Sigmoid colon (tissue), 4 donors: ENCODE measurements at regions not wholly inside any gene's neighbourhood (a gene's known extent, or its start where the extent isn't known, plus 50 kb on each side); places are given as distances from the start of the nearest gene placed in this dataset.

ENCODE experiments used
- EP300 ChIP-seq, 4 donors: sonication (generic); formaldehyde crosslinking; IDR thresholded peaks; one replicate each; pipeline ENCODE4 v1.6.1; 2017; ENCODE audit warnings: antibody characterized with exemption in 4 of 4
- POLR2A ChIP-seq, 2 donors: fragments of 450-650 bp; IDR thresholded peaks; one replicate each; pipeline ENCODE4 v1.6.1; 2016; ENCODE audit warnings: antibody characterized with exemption in 2 of 2, mild to moderate bottlenecking in 2 of 2, moderate library complexity in 2 of 2
- TF ChIP-seq, protein P1 (sequence below), 4 experiments: fragments of 450-650 bp in 3 of 4; fragments of 200-600 bp in 1 of 4; IDR thresholded peaks; one replicate each; pipeline ENCODE4 v1.5.1; 2016 to 2019; ENCODE audit warnings: antibody characterized with exemption in 4 of 4, mild to moderate bottlenecking in 3 of 4, moderate library complexity in 2 of 4

DNA sequence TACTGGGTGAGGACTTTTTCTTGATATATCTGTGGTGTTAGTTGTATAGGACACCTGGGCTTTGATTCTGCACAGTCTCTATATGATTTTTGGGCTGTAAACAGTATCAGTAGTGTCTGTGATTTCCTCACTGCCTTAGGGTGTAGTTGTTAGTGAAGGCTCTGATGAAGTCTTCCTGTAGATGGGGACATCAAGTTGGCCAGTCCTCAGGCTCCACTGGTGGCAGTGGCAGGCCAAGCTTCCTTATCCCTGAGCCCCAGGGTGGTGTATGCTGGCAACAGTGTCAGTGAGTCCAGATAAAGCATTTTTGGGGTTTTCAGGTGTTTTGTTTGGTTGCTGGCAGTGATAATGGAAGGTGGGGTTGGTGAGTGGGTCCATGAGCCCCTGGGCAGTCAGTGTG lies 961.4 kb downstream of the DSC3 start:
- TF ChIP-seq, protein P1, sequence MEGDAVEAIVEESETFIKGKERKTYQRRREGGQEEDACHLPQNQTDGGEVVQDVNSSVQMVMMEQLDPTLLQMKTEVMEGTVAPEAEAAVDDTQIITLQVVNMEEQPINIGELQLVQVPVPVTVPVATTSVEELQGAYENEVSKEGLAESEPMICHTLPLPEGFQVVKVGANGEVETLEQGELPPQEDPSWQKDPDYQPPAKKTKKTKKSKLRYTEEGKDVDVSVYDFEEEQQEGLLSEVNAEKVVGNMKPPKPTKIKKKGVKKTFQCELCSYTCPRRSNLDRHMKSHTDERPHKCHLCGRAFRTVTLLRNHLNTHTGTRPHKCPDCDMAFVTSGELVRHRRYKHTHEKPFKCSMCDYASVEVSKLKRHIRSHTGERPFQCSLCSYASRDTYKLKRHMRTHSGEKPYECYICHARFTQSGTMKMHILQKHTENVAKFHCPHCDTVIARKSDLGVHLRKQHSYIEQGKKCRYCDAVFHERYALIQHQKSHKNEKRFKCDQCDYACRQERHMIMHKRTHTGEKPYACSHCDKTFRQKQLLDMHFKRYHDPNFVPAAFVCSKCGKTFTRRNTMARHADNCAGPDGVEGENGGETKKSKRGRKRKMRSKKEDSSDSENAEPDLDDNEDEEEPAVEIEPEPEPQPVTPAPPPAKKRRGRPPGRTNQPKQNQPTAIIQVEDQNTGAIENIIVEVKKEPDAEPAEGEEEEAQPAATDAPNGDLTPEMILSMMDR (IDR thresholded peaks at IDR 0.05): no peak
- TF ChIP-seq POLR2A (IDR thresholded peaks at IDR 0.05): no peak
- TF ChIP-seq EP300 (IDR thresholded peaks at IDR 0.05): no peak
